Muscle of back (tissue), 3 donors: ENCODE measurements at regions not wholly inside any gene's neighbourhood (a gene's known extent, or its start where the extent isn't known, plus 50 kb on each side); places are given as distances from the start of the nearest gene placed in this dataset.
A peak's percentile ranks its signal among the peaks of the same experiment; 100 is the strongest.

ENCODE experiments used
- DNase-seq, 3 donors: peaks; one replicate each; pipeline versions ENCODE4 v3.0.0 to v3.0.0-alpha.2; 2013

- DNase-seq: no peak
Measured at GRCh38 chr22:25366876-25367466, 147.5 kb downstream of the CRYBB2 start.

GRCh38 chr22:25367756-25368155, 148.3 kb downstream of the CRYBB2 start:
- no peak for DNase-seq

GRCh38 chr22:25368271-25368670, 148.8 kb downstream of the CRYBB2 start:
- DNase-seq: peak in 1 of 3 donors; percentile 43

- no peak for DNase-seq
Measured at GRCh38 chr22:25369041-25369440, 149.6 kb downstream of the CRYBB2 start.

GRCh38 chr22:25370322-25370721, 150.9 kb downstream of the CRYBB2 start:
- DNase-seq: no peak

GRCh38 chr22:25372000-25372595, 152.7 kb downstream of the CRYBB2 start:
- DNase-seq: no peak

GRCh38 chr22:25373961-25374360, 154.5 kb downstream of the CRYBB2 start:
- DNase-seq: no peak

GRCh38 chr22:25374869-25375268, 155.4 kb downstream of the CRYBB2 start:
- no peak for DNase-seq

- no peak for DNase-seq
Measured at GRCh38 chr22:25375683-25376082, 156.2 kb downstream of the CRYBB2 start.

- DNase-seq: no peak
Measured at GRCh38 chr22:25377699-25378098, 158.3 kb downstream of the CRYBB2 start.

- no peak for DNase-seq
Measured at GRCh38 chr22:25380122-25380747, 160.8 kb downstream of the CRYBB2 start.

GRCh38 chr22:25382762-25383161, 163.3 kb downstream of the CRYBB2 start:
- no peak for DNase-seq

GRCh38 chr22:25383278-25383820, 163.9 kb downstream of the CRYBB2 start:
- no peak for DNase-seq

GRCh38 chr22:25383892-25384291, 164.5 kb downstream of the CRYBB2 start:
- no peak for DNase-seq

GRCh38 chr22:25386538-25386884, 167.1 kb downstream of the CRYBB2 start:
- DNase-seq: no peak

- DNase-seq: no peak
Measured at GRCh38 chr22:25388415-25388814, 169.0 kb downstream of the CRYBB2 start.

- DNase-seq: no peak
Measured at GRCh38 chr22:25388866-25389540, 169.6 kb downstream of the CRYBB2 start.

GRCh38 chr22:25389541-25389919, 170.1 kb downstream of the CRYBB2 start:
- no peak for DNase-seq

- no peak for DNase-seq
Measured at GRCh38 chr22:25390297-25391240, 171.1 kb downstream of the CRYBB2 start.

GRCh38 chr22:25392584-25392983, 171.9 kb upstream of the GRK3 start:
- no peak for DNase-seq

GRCh38 chr22:25393121-25393805, 171.2 kb upstream of the GRK3 start:
- no peak for DNase-seq
